ENCODE measurements at regions not wholly inside any gene's neighbourhood (a gene's known extent, or its start where the extent isn't known, plus 50 kb on each side); places are given as distances from the start of the nearest gene placed in this dataset.

DNA sequence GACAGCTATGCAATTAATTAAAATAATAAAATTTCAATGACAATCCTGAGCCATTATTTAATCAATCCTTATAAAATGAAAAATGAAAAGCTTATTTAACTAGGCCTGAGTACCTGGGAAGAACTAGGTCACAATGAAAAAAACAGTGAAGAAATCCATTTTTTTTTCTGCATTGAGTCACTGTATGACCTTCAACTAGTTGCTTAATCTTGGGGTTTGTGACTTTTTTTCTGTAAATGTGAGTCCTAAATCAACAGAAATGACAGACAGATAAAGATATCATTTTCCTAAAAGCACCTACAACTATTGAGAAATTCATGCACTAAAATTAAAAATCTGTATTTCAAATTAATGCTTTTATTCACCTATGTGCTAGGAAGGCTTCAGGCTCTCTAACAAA, 96.8 kb downstream of the TMEM26 start:
- Mint-ChIP-seq H3K9me3 (no peaks in the 10 kb centered on the region), H3K4me1 (ENCODE audit: low read depth) (no peaks in the 10 kb centered on the region), H3K36me3 (ENCODE audit: low read depth) (no peaks in the 10 kb centered on the region), H3K27me3 (peaks cover 5% of the 10 kb centered on the region), H3K27ac (no peak overlapping the region), H3K4me3 (no peak overlapping the region)
- intact Hi-C loops (cut with micrococcal nuclease), result no loop called here

DNA sequence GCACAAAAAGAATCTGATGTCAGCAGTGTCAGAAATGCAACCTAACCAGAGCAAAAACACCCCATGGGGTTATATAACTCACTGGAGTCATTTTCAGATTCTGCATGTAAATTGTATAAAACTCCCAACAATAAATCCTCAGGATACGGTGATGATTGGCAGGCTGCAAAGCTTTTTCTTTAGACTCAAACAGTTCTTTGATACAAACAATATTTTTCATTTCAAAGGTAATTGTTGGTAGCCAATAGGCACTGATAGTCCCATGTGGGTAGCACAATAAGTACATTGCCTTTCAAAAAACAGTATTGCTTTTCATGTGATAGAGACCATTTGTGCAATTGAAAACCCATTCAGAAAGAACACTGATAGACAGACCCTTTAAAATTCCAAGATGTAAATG, 98.0 kb downstream of the TMEM26 start:
- H3K4me1 Mint-ChIP-seq (ENCODE audit: low read depth), result no peaks in the 10 kb centered on the region
- no peaks in the 10 kb centered on the region for H3K36me3 Mint-ChIP-seq (ENCODE audit: low read depth)
- peaks cover 5% of the 10 kb centered on the region for H3K27me3 Mint-ChIP-seq
- H3K9me3 Mint-ChIP-seq, result no peaks in the 10 kb centered on the region
- H3K27ac Mint-ChIP-seq, result no peak overlapping the region
- no peak overlapping the region for H3K4me3 Mint-ChIP-seq
- intact Hi-C loops (cut with micrococcal nuclease), result no loop called here

DNA sequence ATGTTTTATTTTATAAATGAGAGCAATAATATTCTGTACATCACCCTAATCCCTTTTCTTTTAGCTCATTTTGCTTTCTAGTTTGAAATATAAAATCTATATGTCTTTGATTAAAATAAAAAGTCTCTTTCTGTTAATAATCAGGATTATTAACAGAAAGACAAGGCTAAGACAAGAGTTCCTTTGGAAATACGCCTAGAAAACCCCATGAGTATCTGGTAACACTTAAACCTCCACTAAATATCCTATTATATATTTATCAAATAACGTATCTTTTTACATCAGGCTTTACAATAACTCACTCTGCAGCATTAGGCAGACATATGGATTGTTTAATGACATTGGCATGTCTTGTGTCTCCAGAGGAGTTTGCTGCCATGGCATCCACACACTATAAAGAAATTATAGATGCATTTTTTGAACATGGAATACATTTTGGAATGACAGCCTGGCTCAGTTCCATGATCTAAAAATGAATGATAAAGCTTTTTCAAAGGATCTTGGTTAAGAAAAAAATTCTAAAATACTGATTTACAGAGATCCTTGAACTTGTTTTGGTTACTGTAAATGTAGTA, 98.7 kb downstream of the TMEM26 start:
- H3K27me3 Mint-ChIP-seq, result peaks cover 5% of the 10 kb centered on the region
- H3K4me3 Mint-ChIP-seq, result no peak overlapping the region
- H3K36me3 Mint-ChIP-seq (ENCODE audit: low read depth), result no peaks in the 10 kb centered on the region
- H3K9me3 Mint-ChIP-seq, result no peaks in the 10 kb centered on the region
- no peaks in the 10 kb centered on the region for H3K4me1 Mint-ChIP-seq (ENCODE audit: low read depth)
- intact Hi-C loops (cut with micrococcal nuclease), result no loop called here
- no peak overlapping the region for H3K27ac Mint-ChIP-seq

DNA sequence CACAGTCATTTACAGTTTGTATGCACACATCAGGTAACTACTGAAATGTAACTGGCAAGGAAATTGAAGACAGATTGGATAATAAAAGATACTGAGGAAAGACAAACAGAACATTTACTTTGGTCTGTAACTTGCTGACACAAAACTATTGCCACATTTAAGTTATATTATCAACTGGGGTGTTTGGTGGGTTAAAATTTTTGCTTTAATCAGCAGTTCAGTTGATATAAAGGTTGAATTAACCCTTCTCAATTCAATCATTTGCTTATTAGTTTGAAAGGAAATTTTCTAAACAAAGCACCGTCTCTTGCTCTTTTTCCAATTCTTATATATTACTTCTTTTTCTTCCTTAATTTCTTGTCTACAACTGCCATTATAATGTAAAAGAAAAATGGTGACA, 102.4 kb downstream of the TMEM26 start:
- no peaks in the 10 kb centered on the region for H3K36me3 Mint-ChIP-seq (ENCODE audit: low read depth)
- no peaks in the 10 kb centered on the region for H3K9me3 Mint-ChIP-seq
- intact Hi-C loops (cut with micrococcal nuclease), result no loop called here
- no peak overlapping the region for H3K27ac Mint-ChIP-seq
- H3K4me3 Mint-ChIP-seq, result no peak overlapping the region
- H3K4me1 Mint-ChIP-seq (ENCODE audit: low read depth), result no peaks in the 10 kb centered on the region
- peaks cover 5% of the 10 kb centered on the region for H3K27me3 Mint-ChIP-seq

DNA sequence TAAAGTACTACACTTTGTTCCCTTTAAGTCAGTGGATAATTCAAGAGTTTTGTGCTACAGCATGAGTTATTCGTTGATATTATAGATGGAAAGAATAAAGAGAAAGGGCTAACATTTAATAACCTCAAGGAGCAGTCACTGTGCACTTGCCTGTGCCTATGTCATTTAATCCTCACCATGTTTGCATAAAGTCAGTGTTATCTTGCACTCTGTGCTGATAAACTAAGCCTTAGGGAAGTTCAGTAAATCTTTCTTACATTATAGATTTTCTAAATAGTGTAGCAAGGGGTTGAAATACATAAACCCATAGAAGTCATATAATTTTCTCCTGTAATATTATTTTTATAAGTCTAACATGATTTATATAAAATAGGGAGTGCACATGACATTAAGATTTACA, 103.1 kb downstream of the TMEM26 start:
- Mint-ChIP-seq H3K27me3 (peaks cover 5% of the 10 kb centered on the region), H3K9me3 (no peaks in the 10 kb centered on the region), H3K27ac (no peak overlapping the region), H3K4me3 (no peak overlapping the region), H3K36me3 (ENCODE audit: low read depth) (no peaks in the 10 kb centered on the region), H3K4me1 (ENCODE audit: low read depth) (no peaks in the 10 kb centered on the region)
- intact Hi-C loops (cut with micrococcal nuclease), result no loop called here

DNA sequence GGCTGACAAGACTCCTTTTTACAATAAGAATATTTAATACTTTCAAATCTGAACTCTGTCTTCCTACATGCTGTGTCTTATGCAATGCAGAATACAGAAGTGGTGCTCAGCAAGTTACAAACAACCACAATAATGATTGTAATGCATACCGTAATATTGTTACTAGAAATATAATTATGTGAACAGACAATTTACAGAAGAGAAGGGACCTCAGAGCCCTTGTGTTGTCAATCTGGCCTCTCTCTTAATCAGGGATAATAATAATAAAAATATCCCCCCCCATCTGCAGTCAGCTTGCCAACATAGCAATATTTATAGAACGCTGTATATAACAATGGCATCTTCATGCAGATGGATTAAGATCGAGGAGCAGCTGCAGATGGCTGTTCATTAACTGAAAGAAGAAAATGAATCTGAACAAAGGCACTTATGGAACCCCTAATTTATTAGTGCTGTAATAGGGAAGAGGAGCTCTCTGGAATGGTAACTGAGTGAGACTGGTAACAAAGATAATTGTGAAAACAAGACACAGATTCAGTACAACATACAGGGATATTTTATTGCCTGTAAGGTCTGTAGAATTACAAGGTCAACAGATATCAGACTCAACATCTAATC, 106.3 kb downstream of the TMEM26 start:
- Mint-ChIP-seq H3K27ac (no peak overlapping the region), H3K36me3 (ENCODE audit: low read depth) (no peaks in the 10 kb centered on the region), H3K4me1 (ENCODE audit: low read depth) (no peaks in the 10 kb centered on the region), H3K9me3 (peaks cover 9% of the 10 kb centered on the region), H3K4me3 (no peak overlapping the region), H3K27me3 (no peaks in the 10 kb centered on the region)
- intact Hi-C loops (cut with micrococcal nuclease), result no loop called here

DNA sequence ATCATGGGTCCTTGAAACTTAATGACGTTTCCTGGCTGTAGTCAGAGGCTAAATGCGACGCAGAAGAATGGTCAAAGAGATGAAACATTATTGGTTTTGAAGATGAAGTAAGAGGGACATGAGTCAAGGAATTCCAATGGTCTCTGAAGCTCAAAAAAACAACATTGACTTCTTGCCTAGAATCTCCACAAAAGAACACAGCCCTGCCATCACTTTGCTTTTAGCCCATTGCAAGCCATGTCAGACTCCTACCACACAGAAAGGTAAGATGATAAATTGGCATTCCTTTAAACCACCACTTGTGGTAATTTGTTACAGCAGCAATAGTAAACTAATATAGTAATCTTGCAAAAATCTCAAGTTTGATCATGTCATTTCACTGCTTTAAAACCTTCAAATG, 109.4 kb downstream of the TMEM26 start:
- no peaks in the 10 kb centered on the region for H3K36me3 Mint-ChIP-seq (ENCODE audit: low read depth)

DNA sequence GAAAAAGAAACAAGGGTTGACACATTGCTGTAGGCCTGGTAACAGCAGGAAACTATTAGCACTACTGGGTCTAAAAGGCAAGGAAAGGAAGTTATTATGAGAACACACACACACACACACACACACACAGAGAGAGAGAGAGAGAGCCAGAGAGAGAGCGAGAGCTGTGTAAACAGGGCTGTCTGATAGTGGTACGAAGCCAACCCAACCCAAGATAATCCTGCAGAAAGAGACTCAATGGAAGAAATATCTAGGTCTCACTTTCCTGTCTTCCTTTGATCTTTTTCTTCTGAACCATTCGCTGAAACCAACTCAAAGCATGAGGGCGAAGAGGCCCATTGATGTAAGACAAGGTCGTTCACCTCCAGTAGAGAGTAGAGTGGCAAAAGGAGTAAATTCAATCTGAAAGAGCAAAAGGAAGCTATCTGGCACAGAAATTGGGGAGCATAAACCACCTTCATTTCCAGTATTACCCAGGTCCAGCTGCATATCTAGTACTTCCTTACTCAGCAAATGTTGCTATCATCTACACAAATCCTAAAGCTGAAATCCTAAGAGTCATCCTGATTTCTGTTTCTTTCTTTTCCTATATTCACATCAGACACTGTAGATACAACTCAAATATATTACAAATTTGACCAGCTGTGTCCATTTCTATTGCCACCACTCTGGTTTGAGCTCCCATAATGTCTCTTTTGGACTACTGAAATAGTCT, 110.2 kb downstream of the TMEM26 start:
- intact Hi-C loops (cut with micrococcal nuclease), result no loop called here
- H3K36me3 Mint-ChIP-seq (ENCODE audit: low read depth), result no peaks in the 10 kb centered on the region
- H3K9me3 Mint-ChIP-seq, result peaks cover 9% of the 10 kb centered on the region
- no peak overlapping the region for H3K27ac Mint-ChIP-seq
- no peaks in the 10 kb centered on the region for H3K4me1 Mint-ChIP-seq (ENCODE audit: low read depth)
- no peaks in the 10 kb centered on the region for H3K27me3 Mint-ChIP-seq
- no peak overlapping the region for H3K4me3 Mint-ChIP-seq

More for the DNA sequence above, 109.4 kb downstream of the TMEM26 start:
- H3K27me3 Mint-ChIP-seq, result no peaks in the 10 kb centered on the region
- intact Hi-C loops (cut with micrococcal nuclease), result no loop called here
- no peak overlapping the region for H3K4me3 Mint-ChIP-seq
- no peak overlapping the region for H3K27ac Mint-ChIP-seq
- peaks cover 9% of the 10 kb centered on the region for H3K9me3 Mint-ChIP-seq
- H3K4me1 Mint-ChIP-seq (ENCODE audit: low read depth), result no peaks in the 10 kb centered on the region

DNA sequence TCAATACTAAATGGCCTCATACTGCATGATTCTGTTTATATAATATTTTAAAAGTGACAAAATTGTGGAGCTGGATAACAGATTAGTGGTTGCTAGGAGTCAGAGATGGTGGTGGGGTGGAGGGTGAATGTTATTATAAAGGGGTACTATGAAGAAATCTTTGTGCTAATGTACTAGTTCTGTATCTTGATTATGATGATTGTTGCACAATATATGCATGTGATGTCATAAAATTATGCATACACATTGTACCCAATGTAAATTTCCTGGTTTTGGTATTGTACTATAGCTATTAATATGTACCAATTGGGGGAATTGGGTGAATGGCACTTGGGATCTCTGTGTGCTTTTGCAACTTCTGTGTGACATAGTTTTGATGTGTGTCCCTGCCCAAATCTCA, 112.2 kb downstream of the TMEM26 start:
- Mint-ChIP-seq H3K27me3 (no peaks in the 10 kb centered on the region), H3K9me3 (peaks cover 17% of the 10 kb centered on the region)

DNA sequence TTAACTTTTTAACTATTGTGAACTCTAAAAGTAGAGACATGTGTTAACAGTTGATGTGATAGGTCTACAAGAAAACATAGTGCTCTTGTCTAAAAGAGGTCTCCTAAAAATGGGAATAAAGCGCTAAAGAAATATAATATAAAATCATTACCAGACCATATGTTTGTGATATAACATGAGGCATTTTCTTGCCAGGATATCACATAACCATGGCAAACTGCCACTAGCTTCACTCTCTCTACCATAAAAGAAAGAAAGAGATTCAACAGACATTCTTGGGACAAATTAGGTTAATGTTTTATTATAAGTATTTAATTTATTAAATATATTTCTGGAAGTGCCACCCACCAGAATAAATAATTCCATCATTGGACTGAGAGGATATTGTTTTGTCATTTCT, 115.0 kb downstream of the TMEM26 start:
- no peaks in the 10 kb centered on the region for H3K36me3 Mint-ChIP-seq (ENCODE audit: low read depth)
- H3K9me3 Mint-ChIP-seq, result peaks cover 17% of the 10 kb centered on the region
- H3K4me1 Mint-ChIP-seq (ENCODE audit: low read depth), result no peaks in the 10 kb centered on the region
- no peaks in the 10 kb centered on the region for H3K27me3 Mint-ChIP-seq
- H3K27ac Mint-ChIP-seq, result no peak overlapping the region
- no peak overlapping the region for H3K4me3 Mint-ChIP-seq
- intact Hi-C loops (cut with micrococcal nuclease), result no loop called here

More for the DNA sequence above, 112.2 kb downstream of the TMEM26 start:
- intact Hi-C loops (cut with micrococcal nuclease), result no loop called here
- Mint-ChIP-seq H3K4me1 (ENCODE audit: low read depth) (no peaks in the 10 kb centered on the region), H3K36me3 (ENCODE audit: low read depth) (no peaks in the 10 kb centered on the region), H3K27ac (no peak overlapping the region), H3K4me3 (no peak overlapping the region)

DNA sequence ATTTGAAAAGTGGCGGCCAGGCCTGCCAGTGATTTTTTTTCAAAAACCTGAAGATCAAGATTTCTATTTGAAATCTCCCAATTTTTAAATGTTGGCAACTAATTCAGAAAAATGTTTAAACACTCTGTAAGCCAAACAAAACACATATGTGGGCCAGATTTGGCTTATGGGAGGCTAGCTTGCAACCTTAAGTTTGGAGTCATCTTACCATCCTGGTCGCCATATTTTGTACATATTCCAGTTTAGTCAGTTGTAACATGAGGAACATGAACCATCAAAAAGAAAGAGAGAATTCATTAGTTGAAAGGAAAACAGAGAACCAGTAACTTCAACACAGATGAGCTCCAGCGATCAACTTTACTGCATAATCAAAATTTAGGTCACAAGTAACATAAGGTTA, 115.4 kb downstream of the TMEM26 start:
- intact Hi-C loops (cut with micrococcal nuclease), result no loop called here
- no peaks in the 10 kb centered on the region for H3K27me3 Mint-ChIP-seq
- H3K4me1 Mint-ChIP-seq (ENCODE audit: low read depth), result no peaks in the 10 kb centered on the region
- no peak overlapping the region for H3K4me3 Mint-ChIP-seq
- H3K9me3 Mint-ChIP-seq, result peaks cover 17% of the 10 kb centered on the region
- H3K27ac Mint-ChIP-seq, result no peak overlapping the region
- no peaks in the 10 kb centered on the region for H3K36me3 Mint-ChIP-seq (ENCODE audit: low read depth)

DNA sequence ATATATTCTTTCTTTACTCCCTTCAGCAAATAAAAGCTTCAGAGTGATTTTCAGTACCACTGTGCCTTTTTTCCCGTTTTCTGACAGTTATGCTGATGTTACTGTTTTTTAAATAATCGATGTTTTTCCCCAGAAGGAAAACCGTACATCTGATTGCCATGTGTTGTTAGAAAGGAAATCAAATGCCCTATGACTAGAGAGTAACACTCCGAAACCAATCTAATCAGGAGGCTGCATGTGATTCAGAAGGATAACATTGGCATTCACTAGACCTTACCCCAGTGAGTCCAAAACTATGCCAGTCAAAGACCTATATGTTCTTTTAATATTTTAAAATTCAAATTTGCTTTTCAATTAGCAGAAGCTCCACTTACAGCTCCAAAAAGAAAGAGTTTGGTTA, 116.3 kb downstream of the TMEM26 start:
- Mint-ChIP-seq H3K9me3 (peaks cover 9% of the 10 kb centered on the region), H3K27me3 (no peaks in the 10 kb centered on the region), H3K36me3 (ENCODE audit: low read depth) (no peaks in the 10 kb centered on the region), H3K27ac (no peak overlapping the region), H3K4me1 (ENCODE audit: low read depth) (no peaks in the 10 kb centered on the region), H3K4me3 (no peak overlapping the region)
- intact Hi-C loops (cut with micrococcal nuclease), result no loop called here

DNA sequence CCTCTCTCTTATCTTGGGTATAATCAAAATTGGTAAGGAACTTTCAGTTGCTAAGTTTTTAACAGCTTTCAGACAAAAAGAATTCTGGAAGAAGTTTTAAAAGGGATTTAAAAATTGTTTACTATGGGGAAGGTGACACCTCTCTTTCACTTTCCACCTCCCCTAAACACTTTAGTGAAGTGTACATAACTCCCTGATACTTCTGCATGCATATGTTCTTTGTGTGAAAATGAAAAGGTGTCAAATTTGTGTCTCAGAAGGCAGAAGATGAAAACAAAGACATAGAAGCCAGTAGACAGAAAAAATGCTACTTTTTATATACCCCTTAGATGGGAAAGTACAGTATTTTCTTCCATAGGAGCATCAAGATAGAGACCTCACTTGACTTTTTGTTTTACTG, 117.8 kb downstream of the TMEM26 start:
- no peaks in the 10 kb centered on the region for H3K36me3 Mint-ChIP-seq (ENCODE audit: low read depth)
- intact Hi-C loops (cut with micrococcal nuclease), result no loop called here
- peaks cover 13% of the 10 kb centered on the region for H3K9me3 Mint-ChIP-seq
- H3K27me3 Mint-ChIP-seq, result no peaks in the 10 kb centered on the region
- H3K4me1 Mint-ChIP-seq (ENCODE audit: low read depth), result no peaks in the 10 kb centered on the region
- no peak overlapping the region for H3K4me3 Mint-ChIP-seq
- H3K27ac Mint-ChIP-seq, result no peak overlapping the region

DNA sequence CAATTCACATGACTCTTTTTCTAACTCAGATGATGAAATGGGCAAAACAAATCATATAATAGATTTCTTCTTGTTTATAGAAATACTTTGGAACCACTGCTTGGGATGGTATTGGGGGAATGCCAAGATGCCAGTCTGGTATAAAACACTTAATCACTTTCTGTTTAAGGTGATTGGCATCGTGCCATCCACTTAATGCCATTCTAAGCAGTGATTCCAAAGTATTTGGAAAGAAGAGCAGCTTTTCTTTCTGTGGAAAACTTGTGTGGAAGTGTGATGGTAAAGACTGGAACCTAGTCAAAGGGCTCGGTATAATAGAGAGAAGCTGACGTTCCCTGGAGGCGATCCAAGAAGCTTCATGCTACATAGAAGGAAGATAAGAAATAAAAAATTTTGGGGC, 120.6 kb downstream of the TMEM26 start:
- H3K4me1 Mint-ChIP-seq (ENCODE audit: low read depth), result no peaks in the 10 kb centered on the region
- H3K27ac Mint-ChIP-seq, result no peak overlapping the region
- intact Hi-C loops (cut with micrococcal nuclease), result no loop called here
- H3K9me3 Mint-ChIP-seq, result peaks cover 31% of the 10 kb centered on the region
- no peak overlapping the region for H3K4me3 Mint-ChIP-seq
- H3K36me3 Mint-ChIP-seq (ENCODE audit: low read depth), result no peaks in the 10 kb centered on the region
- H3K27me3 Mint-ChIP-seq, result no peaks in the 10 kb centered on the region

DNA sequence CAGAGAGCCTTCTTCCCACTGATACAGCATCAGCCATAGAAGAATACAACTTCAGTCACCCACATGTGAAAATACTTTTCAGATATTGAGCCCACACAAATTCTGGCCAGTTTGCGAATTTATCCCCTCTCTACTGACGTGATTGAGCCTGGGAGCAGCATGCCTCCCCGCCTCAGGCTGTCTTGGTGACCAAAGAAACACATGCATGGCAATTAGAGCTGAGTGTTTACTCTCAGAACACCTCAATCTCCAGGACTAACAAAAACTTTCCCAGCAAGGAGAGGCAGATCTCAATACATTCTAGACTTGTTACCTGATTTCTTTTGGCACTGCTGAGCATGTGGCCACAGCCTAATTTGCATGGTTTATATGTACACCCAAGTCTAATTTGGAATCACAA, 122.5 kb downstream of the TMEM26 start:
- no peaks in the 10 kb centered on the region for H3K4me1 Mint-ChIP-seq (ENCODE audit: low read depth)
- H3K27ac Mint-ChIP-seq, result no peak overlapping the region
- no peaks in the 10 kb centered on the region for H3K27me3 Mint-ChIP-seq
- no peak overlapping the region for H3K4me3 Mint-ChIP-seq
- no peaks in the 10 kb centered on the region for H3K36me3 Mint-ChIP-seq (ENCODE audit: low read depth)
- peaks cover 25% of the 10 kb centered on the region for H3K9me3 Mint-ChIP-seq
- intact Hi-C loops (cut with micrococcal nuclease), result no loop called here

Measured in dendritic cell treated with granulocyte-macrophage colony-stimulating factor and Interleukin-4, amounts not matched to agents 40 ng/mL and 50 ng/mL, for 4 days (primary cell).